HepG2 (cell line): ENCODE measurements at regions not wholly inside any gene's neighbourhood (a gene's known extent, or its start where the extent isn't known, plus 50 kb on each side); places are given as distances from the start of the nearest gene placed in this dataset.

Source experiments
- ATAC-seq: fragments of 200-7000 bp; cut with Tn5 transposase; 3 replicates; pipeline ENCODE4 v1.9.1; 2020; ENCODE audit warnings: mild to moderate bottlenecking, moderate library complexity
- BruUV-seq: library from RNA; stranded (reverse); fragments of 400-500 nt; replicated peaks from 2 replicates; lab custom pipeline; 2021; lab: Mats Ljungman, UMichigan
- CTCF ChIA-PET: fragments of 300-600 bp; formaldehyde crosslinking; extraction: SDS; loops from one replicate; lab custom pipeline; 2021; ENCODE audit warnings: low total read pairs, inconsistent platforms, low intra/inter-chr PET ratio; lab: Yijun Ruan, JAX
- POLR2A ChIA-PET: fragments of 350-600 bp; sonication (Branson Sonifier 250); formaldehyde crosslinking; loops from one replicate; lab custom pipeline; 2020; ENCODE audit warnings: antibody characterized with exemption, inconsistent platforms; lab: Yijun Ruan, JAX
- DNase-seq: peaks from one replicate; pipeline ENCODE4 v3.0.0-alpha.2; 2015; ENCODE audit warnings: low spot score
- FAIRE-seq: peaks from 3 replicates; lab custom pipeline; 2011; peaks lifted over from hg19 to GRCh38; lab: Jason Lieb, UNC
- H2AFZ ChIP-seq: one replicate; pipeline ENCODE4 v1.6.1; 2011; ENCODE audit warnings: low read length, inconsistent platforms
- H3K27ac ChIP-seq: fragments of 300-600 bp; 3 replicates; pipeline ENCODE4 v1.8.0; 2011; ENCODE audit warnings: mixed run types, mild to moderate bottlenecking, mixed read lengths, low read length, inconsistent platforms; ENCODE audit not compliant: insufficient read depth; ENCODE audit errors: extremely low read length
- H3K27me3 ChIP-seq, 2 experiments: fragments of 200-600 bp in 1 of 2; 2 replicates in 1 of 2; 3 replicates in 1 of 2; pipeline versions ENCODE4 v1.6.0 to v1.8.0; 2011; ENCODE audit warnings: low read length in 2 of 2, mild to moderate bottlenecking in 2 of 2, moderate library complexity in 2 of 2, inconsistent platforms in 1 of 2; ENCODE audit not compliant: insufficient read depth in 2 of 2, control insufficient read depth in 1 of 2
- H3K36me3 ChIP-seq, 2 experiments: fragments of 200-600 bp in 1 of 2; replicated peaks in 1 of 2; 2 replicates in 1 of 2; 3 replicates in 1 of 2; pipeline versions ENCODE4 v1.5.1 to v1.8.0; 2011; ENCODE audit warnings: low read length in 2 of 2, inconsistent platforms in 1 of 2; ENCODE audit not compliant: insufficient read depth in 2 of 2, control insufficient read depth in 1 of 2
- H3K4me1 ChIP-seq: 2 replicates; pipeline ENCODE4 v1.5.1; 2012; ENCODE audit warnings: low read length, inconsistent platforms; ENCODE audit not compliant: insufficient read depth
- H3K4me2 ChIP-seq: 2 replicates; pipeline ENCODE4 v1.6.0; 2011; ENCODE audit warnings: low read depth, low read length, inconsistent platforms
- H3K4me3 ChIP-seq, 3 experiments: fragments of 200-600 bp in 1 of 3; sonication (generic), shearing (Covaris generic) in 1 of 3; replicated peaks in 1 of 3; 2 replicates each; pipeline ENCODE4 v1.5.1; 2011 to 2016; ENCODE audit warnings: low read length in 3 of 3, inconsistent platforms in 2 of 3, low read depth in 2 of 3, mild to moderate bottlenecking in 2 of 3, control low read depth in 1 of 3, mixed read lengths in 1 of 3; ENCODE audit not compliant: insufficient read depth in 1 of 3
- H3K79me2 ChIP-seq: one replicate; pipeline ENCODE4 v1.6.1; 2011; ENCODE audit warnings: low read length, inconsistent platforms; ENCODE audit not compliant: insufficient read depth
- H3K9ac ChIP-seq: 2 replicates; pipeline ENCODE4 v1.6.0; 2011; ENCODE audit warnings: mild to moderate bottlenecking, low read depth, low read length, inconsistent platforms; ENCODE audit not compliant: insufficient read depth
- H3K9me3 ChIP-seq: 2 replicates; pipeline ENCODE4 v1.5.1; 2012; ENCODE audit warnings: mild to moderate bottlenecking, low read length
- H4K20me1 ChIP-seq: 2 replicates; pipeline ENCODE4 v1.6.0; 2011; ENCODE audit warnings: inconsistent platforms, mild to moderate bottlenecking, low read length, moderate library complexity; ENCODE audit not compliant: insufficient read depth
- CEBPB ChIP-seq: IDR thresholded peaks from 2 replicates; pipeline ENCODE4 v1.6.1; 2011; ENCODE audit warnings: low read depth, low read length, improper control_type of control experiment, borderline replicate concordance
- ELF4 ChIP-seq: sonication (generic); formaldehyde crosslinking; IDR thresholded peaks from 2 replicates; pipeline ENCODE4 v1.5.0; 2020; ENCODE audit warnings: missing genetic modification reagents, mild to moderate bottlenecking, moderate library complexity, borderline replicate concordance
- GTF3A ChIP-seq: sonication (generic); formaldehyde crosslinking; conservative IDR thresholded peaks from 2 replicates; pipeline ENCODE4 v1.4.0; 2020; ENCODE audit warnings: mild to moderate bottlenecking, missing genetic modification reagents
- PCBP2 ChIP-seq: fragments of 200-400 bp; formaldehyde crosslinking; optimal IDR thresholded peaks from 2 replicates; pipeline ENCODE3; 2018; ENCODE audit warnings: low read length, low read depth; ENCODE audit not compliant: poor library complexity, severe bottlenecking
- ZNF607 ChIP-seq: sonication (generic); formaldehyde crosslinking; IDR thresholded peaks from 2 replicates; pipeline ENCODE4 v1.5.1; 2020; ENCODE audit warnings: missing genetic modification reagents, mild to moderate bottlenecking, borderline replicate concordance
- ZNF768 ChIP-seq: sonication (generic); formaldehyde crosslinking; IDR thresholded peaks from 2 replicates; pipeline ENCODE4 v1.4.0; 2020; ENCODE audit warnings: missing genetic modification reagents
- WGBS: methylation state at CpG from one replicate; pipeline ENCODE4 v1.1.6; 2017; ENCODE audit warnings: low lambda C conversion rate; 5-methylcytosine and 5-hydroxymethylcytosine counted together
- in situ Hi-C: cut with HindIII; loops from 2 replicates; pipeline ENCODE4 v1.10.0; 2017; ENCODE audit warnings: low pct_unique_long_range_greater_than_20kb; ENCODE audit not compliant: extremely low pct_ligation_motif_present
- intact Hi-C: fragments of 100-400 bp; cut with micrococcal nuclease; formaldehyde crosslinking; loops from one replicate; pipeline ENCODE4 v1.10.0; 2022; ENCODE audit not compliant: unreplicated experiment

DNA sequence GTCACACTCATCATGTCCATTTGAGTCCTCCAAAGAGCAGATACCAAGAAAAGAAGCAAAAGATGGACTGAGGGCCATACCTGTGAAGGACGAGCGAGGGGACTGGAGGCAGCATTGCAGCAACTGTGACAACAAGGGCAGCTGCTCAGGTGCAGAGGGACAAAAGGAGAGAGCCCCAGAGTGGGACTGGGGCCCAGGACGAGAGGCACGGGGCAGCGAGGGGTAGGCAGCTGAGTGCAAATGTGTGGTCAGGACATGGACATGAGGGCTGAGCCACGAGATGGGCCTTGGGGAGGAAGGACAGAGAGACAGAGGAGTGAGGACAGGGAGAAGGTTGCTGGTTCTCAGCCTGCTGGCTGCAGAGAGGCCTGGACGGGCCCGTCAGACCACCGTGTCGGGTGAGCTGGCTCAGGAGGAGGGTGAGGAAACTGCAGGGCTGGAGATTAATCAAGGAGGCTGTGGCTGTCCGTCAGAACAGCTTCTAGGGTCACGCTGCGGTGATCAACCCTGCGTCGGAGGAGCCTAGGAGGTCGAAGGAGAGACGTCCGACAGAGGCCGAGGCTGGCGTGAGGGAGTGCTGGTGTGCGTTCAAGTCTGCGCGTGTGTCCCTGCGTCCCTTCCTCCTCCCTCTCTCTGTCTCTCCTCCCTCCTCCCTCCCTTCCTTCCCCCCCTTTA lies 206.8 kb upstream of the HDAC4 start:
- H3K4me2 ChIP-seq: no peak overlapping the region
- in situ Hi-C loops: no loop called here
- H3K27ac ChIP-seq: no peak overlapping the region
- TF ChIP-seq GTF3A (CRISPR knock-in tag): no peak
- TF ChIP-seq ELF4: no peak
- 0 out of 2 replicates have a peak, but pooled peaks have one; percentile 12 for TF ChIP-seq ZNF768 (CRISPR knock-in tag)
- peak; percentile 24 for TF ChIP-seq PCBP2
- BruUV-seq: no TSS peak
- peaks cover 7 to 63% of the 10 kb centered on the region in 2 experiments; a peak in 3 of 5 replicates for H3K27me3 ChIP-seq
- no peak for ATAC-seq
- DNase-seq: no peak
- no peak overlapping the region for H3K4me3 ChIP-seq
- H2AFZ ChIP-seq: no peak overlapping the region
- POLR2A ChIA-PET: no interaction called here
- intact Hi-C loops: no loop called here
- H3K4me1 ChIP-seq: no peaks in the 10 kb centered on the region
- H3K9me3 ChIP-seq: no peaks in the 10 kb centered on the region
- CTCF ChIA-PET: no interaction called here
- H3K9ac ChIP-seq: no peak overlapping the region
- no peaks in the 10 kb centered on the region for H3K36me3 ChIP-seq
- no peaks in the 10 kb centered on the region for H4K20me1 ChIP-seq
- WGBS: 52% methylated on average over 24 of the region's 24 CpGs
- H3K79me2 ChIP-seq: no peaks in the 10 kb centered on the region
- FAIRE-seq: no peak

DNA sequence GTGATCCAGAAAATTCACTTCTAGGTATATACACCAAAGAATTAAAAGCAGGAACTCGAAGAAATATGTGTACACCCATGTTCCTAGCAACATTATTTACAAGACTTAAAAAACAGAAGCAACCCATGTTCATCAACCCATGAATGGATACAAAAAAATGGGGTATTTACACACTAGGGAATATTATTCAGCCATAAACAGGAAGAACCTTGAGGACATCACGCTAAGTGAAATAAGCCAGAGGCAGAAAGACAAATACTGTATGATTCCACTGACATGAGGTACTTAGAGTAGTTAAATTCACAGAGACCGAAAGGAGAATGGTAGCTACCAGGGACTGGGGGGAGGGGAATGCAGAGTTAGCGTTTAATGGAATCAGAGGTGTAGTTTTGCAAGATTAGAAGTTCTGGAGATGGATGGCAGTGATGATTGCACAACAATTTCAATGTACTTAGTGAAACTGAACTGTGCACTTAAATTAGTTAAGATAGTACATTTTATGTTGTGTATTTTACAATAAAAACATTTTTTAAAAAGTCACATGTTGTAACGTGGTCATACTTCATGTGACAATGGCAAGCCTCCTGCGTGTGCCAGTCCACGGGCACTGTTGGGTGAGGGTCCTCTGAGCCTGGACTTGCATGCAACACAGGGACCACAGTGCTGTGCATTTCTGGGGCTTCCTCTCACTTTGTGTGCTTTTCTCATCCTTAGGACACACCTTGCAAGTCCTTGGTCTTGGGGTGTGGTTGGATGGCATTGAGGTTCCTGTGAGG lies 206.1 kb upstream of the HDAC4 start:
- intact Hi-C loops: no loop called here
- Histone ChIP-seq H3K4me3 (no peak overlapping the region), H3K27me3 (peaks cover 7 to 65% of the 10 kb centered on the region in 2 experiments; a peak in 3 of 5 replicates), H3K9me3 (no peaks in the 10 kb centered on the region), H3K79me2 (no peaks in the 10 kb centered on the region), H4K20me1 (no peaks in the 10 kb centered on the region), H3K27ac (no peak overlapping the region), H3K4me2 (no peak overlapping the region), H2AFZ (no peak overlapping the region), H3K36me3 (no peaks in the 10 kb centered on the region), H3K4me1 (no peaks in the 10 kb centered on the region)
- FAIRE-seq (no peak), DNase-seq (no peak), ATAC-seq (no peak)
- POLR2A ChIA-PET: no interaction called here
- CTCF ChIA-PET: no interaction called here
- WGBS: 36% methylated on average over 7 of the region's 7 CpGs
- in situ Hi-C loops: no loop called here
- no TSS peak for BruUV-seq
- TF ChIP-seq CEBPB (peak; percentile 87), ZNF607 (CRISPR knock-in tag) (no peak)
- TF ChIP-seq, all 625 proteins: peak for 1
- no peak overlapping the region for H3K9ac ChIP-seq
